Endodermal cell (in vitro differentiated cells): ENCODE measurements at regions not wholly inside any gene's neighbourhood (a gene's known extent, or its start where the extent isn't known, plus 50 kb on each side); places are given as distances from the start of the nearest gene placed in this dataset.
A peak's percentile ranks its signal among the peaks of the same experiment; 100 is the strongest.

Experiments
- DNase-seq: peaks from one replicate; pipeline ENCODE4 v3.0.0-alpha.2; 2017
- H3K27ac ChIP-seq: 2 replicates; pipeline ENCODE4 v1.5.1; 2013; ENCODE audit warnings: mild to moderate bottlenecking, low read depth, low read length, moderate library complexity
- H3K27me3 ChIP-seq: 2 replicates; pipeline ENCODE4 v1.6.1; 2013; ENCODE audit warnings: mild to moderate bottlenecking, low read length, moderate library complexity; ENCODE audit not compliant: insufficient read depth, control insufficient read depth, poor library complexity, severe bottlenecking
- H3K36me3 ChIP-seq: 2 replicates; pipeline ENCODE4 v1.7.0; 2013; ENCODE audit warnings: mild to moderate bottlenecking, low read length, moderate library complexity; ENCODE audit not compliant: control insufficient read depth, insufficient read depth
- H3K4me1 ChIP-seq: one replicate; pipeline ENCODE4 v1.7.0; 2013; ENCODE audit warnings: low read length; ENCODE audit not compliant: control insufficient read depth, insufficient read depth
- H3K4me3 ChIP-seq: 2 replicates; pipeline ENCODE4 v1.5.1; 2013; ENCODE audit warnings: mild to moderate bottlenecking, low read length, moderate library complexity
- H3K9ac ChIP-seq: 2 replicates; pipeline ENCODE4 v1.6.1; 2013; ENCODE audit warnings: mild to moderate bottlenecking, low read length, moderate library complexity; ENCODE audit not compliant: poor library complexity, severe bottlenecking; ENCODE audit errors: extremely low read depth
- H3K9me3 ChIP-seq: 2 replicates; pipeline ENCODE4 v1.6.1; 2013; ENCODE audit warnings: mild to moderate bottlenecking, low read length, moderate library complexity; ENCODE audit not compliant: control insufficient read depth
- H3K27ac Mint-ChIP-seq: 2 replicates; pipeline ENCODE4 v1.8.0; 2020; ENCODE audit warnings: mixed read lengths
- H3K27me3 Mint-ChIP-seq: 2 replicates; pipeline ENCODE4 v1.8.0; 2021; ENCODE audit warnings: mild to moderate bottlenecking, mixed read lengths; ENCODE audit not compliant: insufficient read depth
- H3K36me3 Mint-ChIP-seq: 2 replicates; pipeline ENCODE4 v1.8.0; 2020; ENCODE audit warnings: low read depth, mixed read lengths
- H3K4me1 Mint-ChIP-seq: 2 replicates; pipeline ENCODE4 v1.8.0; 2020; ENCODE audit warnings: mixed read lengths
- H3K4me3 Mint-ChIP-seq: 2 replicates; pipeline ENCODE4 v1.8.0; 2020; ENCODE audit warnings: mild to moderate bottlenecking, moderate library complexity, mixed read lengths
- H3K9me3 Mint-ChIP-seq: 2 replicates; pipeline ENCODE4 v1.8.0; 2020; ENCODE audit warnings: mild to moderate bottlenecking, mixed read lengths
- WGBS, 2 experiments: methylation state at CpG; one replicate each; pipeline versions ENCODE4 v1.1.5 to v1.1.7; 2013; ENCODE audit warnings: missing lambda C conversion rate in 2 of 2, mixed read lengths in 1 of 2; ENCODE audit not compliant: insufficient coverage in 1 of 2, insufficient read length in 1 of 2; 5-methylcytosine and 5-hydroxymethylcytosine counted together
- TF ChIP-seq, protein P1 (sequence below): fragments of 200-600 bp; sonication (generic); conservative IDR thresholded peaks from 2 replicates; pipeline ENCODE4 v1.5.0; 2021; ENCODE audit warnings: antibody characterized with exemption, mild to moderate bottlenecking

- TF ChIP-seq, protein P1, sequence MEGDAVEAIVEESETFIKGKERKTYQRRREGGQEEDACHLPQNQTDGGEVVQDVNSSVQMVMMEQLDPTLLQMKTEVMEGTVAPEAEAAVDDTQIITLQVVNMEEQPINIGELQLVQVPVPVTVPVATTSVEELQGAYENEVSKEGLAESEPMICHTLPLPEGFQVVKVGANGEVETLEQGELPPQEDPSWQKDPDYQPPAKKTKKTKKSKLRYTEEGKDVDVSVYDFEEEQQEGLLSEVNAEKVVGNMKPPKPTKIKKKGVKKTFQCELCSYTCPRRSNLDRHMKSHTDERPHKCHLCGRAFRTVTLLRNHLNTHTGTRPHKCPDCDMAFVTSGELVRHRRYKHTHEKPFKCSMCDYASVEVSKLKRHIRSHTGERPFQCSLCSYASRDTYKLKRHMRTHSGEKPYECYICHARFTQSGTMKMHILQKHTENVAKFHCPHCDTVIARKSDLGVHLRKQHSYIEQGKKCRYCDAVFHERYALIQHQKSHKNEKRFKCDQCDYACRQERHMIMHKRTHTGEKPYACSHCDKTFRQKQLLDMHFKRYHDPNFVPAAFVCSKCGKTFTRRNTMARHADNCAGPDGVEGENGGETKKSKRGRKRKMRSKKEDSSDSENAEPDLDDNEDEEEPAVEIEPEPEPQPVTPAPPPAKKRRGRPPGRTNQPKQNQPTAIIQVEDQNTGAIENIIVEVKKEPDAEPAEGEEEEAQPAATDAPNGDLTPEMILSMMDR = peak; percentile 66
- Histone ChIP-seq H3K27ac (no peak overlapping the region), H3K9ac (no peak overlapping the region), H3K36me3 (no peaks in the 10 kb centered on the region), H3K27me3 (no peaks in the 10 kb centered on the region), H3K4me3 (no peak overlapping the region), H3K9me3 (peaks cover 61% of the 10 kb centered on the region), H3K4me1 (no peaks in the 10 kb centered on the region)
- Mint-ChIP-seq H3K4me1 (peaks cover 10% of the 10 kb centered on the region), H3K27ac (no peak overlapping the region), H3K36me3 (peaks cover 52% of the 10 kb centered on the region), H3K4me3 (no peak overlapping the region), H3K27me3 (no peaks in the 10 kb centered on the region), H3K9me3 (peaks cover 59% of the 10 kb centered on the region)
- DNase-seq = no peak
- WGBS, 2 experiments = 69 to 78% methylated on average over 2 of the region's 2 CpGs
These were observed 199.9 kb upstream of the FN1 start for GRCh38 chr2:215635788-215636139.

GRCh38 chr2:215635071-215635787 lies 199.4 kb upstream of the FN1 start:
- H3K36me3 ChIP-seq = no peaks in the 10 kb centered on the region
- no peaks in the 10 kb centered on the region for H3K27me3 Mint-ChIP-seq
- TF ChIP-seq, protein P1 = no peak
- no peak overlapping the region for H3K27ac ChIP-seq
- H3K27ac Mint-ChIP-seq = no peak overlapping the region
- H3K27me3 ChIP-seq = no peaks in the 10 kb centered on the region
- H3K9me3 Mint-ChIP-seq = peaks cover 64% of the 10 kb centered on the region
- peaks cover 67% of the 10 kb centered on the region for H3K9me3 ChIP-seq
- no peak overlapping the region for H3K4me3 ChIP-seq
- H3K36me3 Mint-ChIP-seq = peaks cover 57% of the 10 kb centered on the region
- no peak overlapping the region for H3K9ac ChIP-seq
- no peaks in the 10 kb centered on the region for H3K4me1 ChIP-seq
- peaks cover 10% of the 10 kb centered on the region for H3K4me1 Mint-ChIP-seq
- no peak overlapping the region for H3K4me3 Mint-ChIP-seq
- DNase-seq = no peak

GRCh38 chr2:215633360-215633759 lies 197.5 kb upstream of the FN1 start:
- Mint-ChIP-seq H3K36me3 (peaks cover 59% of the 10 kb centered on the region), H3K27ac (no peak overlapping the region), H3K4me1 (peaks cover 12% of the 10 kb centered on the region), H3K27me3 (no peaks in the 10 kb centered on the region), H3K4me3 (no peak overlapping the region), H3K9me3 (peaks cover 67% of the 10 kb centered on the region)
- TF ChIP-seq, protein P1 = no peak
- no peaks in the 10 kb centered on the region for H3K27me3 ChIP-seq
- H3K9me3 ChIP-seq = peaks cover 66% of the 10 kb centered on the region
- no peak for DNase-seq
- H3K27ac ChIP-seq = no peak overlapping the region
- no peaks in the 10 kb centered on the region for H3K4me1 ChIP-seq
- H3K36me3 ChIP-seq = no peaks in the 10 kb centered on the region
- H3K4me3 ChIP-seq = no peak overlapping the region
- H3K9ac ChIP-seq = no peak overlapping the region
